Fibroblast of lung (primary cell): ENCODE measurements at regions not wholly inside any gene's neighbourhood (a gene's known extent, or its start where the extent isn't known, plus 50 kb on each side); places are given as distances from the start of the nearest gene placed in this dataset.

ENCODE experiments used
- DNase-seq, 2 donors: peaks; one replicate each; pipeline versions ENCODE4 v3.0.0 to v3.0.0-alpha.2; 2010; ENCODE audit warnings: low read depth in 2 of 2
- H2AFZ ChIP-seq: 2 replicates; pipeline ENCODE4 v1.5.1; 2012; ENCODE audit warnings: low read length, control low read depth, inconsistent platforms
- H3K27ac ChIP-seq: 2 replicates; pipeline ENCODE4 v1.5.1; 2011; ENCODE audit warnings: low read length, control low read depth; ENCODE audit not compliant: insufficient read depth
- H3K27me3 ChIP-seq: 2 replicates; pipeline ENCODE4 v1.5.1; 2011; ENCODE audit warnings: mild to moderate bottlenecking, low read length; ENCODE audit not compliant: control insufficient read depth, insufficient read depth
- H3K36me3 ChIP-seq: 2 replicates; pipeline ENCODE4 v1.5.1; 2011; ENCODE audit warnings: low read length; ENCODE audit not compliant: control insufficient read depth, insufficient read depth
- H3K4me1 ChIP-seq: 2 replicates; pipeline ENCODE4 v1.5.1; 2011; ENCODE audit warnings: low read length; ENCODE audit not compliant: control insufficient read depth, insufficient read depth; ENCODE audit errors: extremely low read depth
- H3K4me2 ChIP-seq: 2 replicates; pipeline ENCODE4 v1.5.1; 2011; ENCODE audit warnings: low read length, control low read depth; ENCODE audit not compliant: insufficient read depth; ENCODE audit errors: extremely low read depth
- H3K4me3 ChIP-seq, 4 experiments: fragments of 200-600 bp in 1 of 4; sonication (generic) in 1 of 4; replicated peaks in 1 of 4; 2 replicates each; pipeline ENCODE4 v1.5.1; 2011 to 2016; ENCODE audit warnings: low read length in 4 of 4, low read depth in 3 of 4, mild to moderate bottlenecking in 3 of 4, control low read depth in 2 of 4, inconsistent platforms in 1 of 4, mixed read lengths in 1 of 4; ENCODE audit not compliant: insufficient read depth in 1 of 4; ENCODE audit errors: control extremely low read depth in 1 of 4
- H3K79me2 ChIP-seq: 2 replicates; pipeline ENCODE4 v1.5.1; 2012; ENCODE audit warnings: mild to moderate bottlenecking, low read length, inconsistent platforms; ENCODE audit not compliant: control insufficient read depth, insufficient read depth
- H3K9ac ChIP-seq: 2 replicates; pipeline ENCODE4 v1.5.1; 2011; ENCODE audit warnings: mild to moderate bottlenecking, low read length, control low read depth; ENCODE audit not compliant: insufficient read depth
- H3K9me3 ChIP-seq: 2 replicates; pipeline ENCODE4 v1.5.1; 2012; ENCODE audit warnings: low read depth, low read length; ENCODE audit not compliant: control insufficient read depth, insufficient read depth
- H4K20me1 ChIP-seq: 2 replicates; pipeline ENCODE4 v1.5.1; 2011; ENCODE audit warnings: low read length; ENCODE audit not compliant: control insufficient read depth, insufficient read depth; ENCODE audit errors: extremely low read depth
- CTCF ChIP-seq, 2 donors: IDR thresholded peaks in 1 of 2; conservative IDR thresholded peaks in 1 of 2; 1 replicate in 1 of 2; 2 replicates in 1 of 2; pipeline ENCODE4 v1.5.1; 2011 to 2012; ENCODE audit warnings: low read length in 2 of 2, control low read depth in 1 of 2, inconsistent platforms in 1 of 2, low read depth in 1 of 2, mild to moderate bottlenecking in 1 of 2
- EZH2 ChIP-seq: IDR thresholded peaks from 2 replicates; pipeline ENCODE4 v1.5.1; 2012; ENCODE audit warnings: low read length, control low read depth, mild to moderate bottlenecking; ENCODE audit errors: missing control alignments

- no peaks in the 10 kb centered on the region for H4K20me1 ChIP-seq
- no peak for DNase-seq
These were observed 987.7 kb downstream of the TSN start for GRCh38 chr2:122743021-122743675.

GRCh38 chr2:122745603-122746002, 990.2 kb downstream of the TSN start:
- Histone ChIP-seq H3K4me3 (no peak overlapping the region), H3K36me3 (no peaks in the 10 kb centered on the region), H3K27me3 (no peaks in the 10 kb centered on the region), H3K9ac (no peak overlapping the region), H3K79me2 (no peaks in the 10 kb centered on the region), H3K4me2 (no peak overlapping the region), H4K20me1 (no peaks in the 10 kb centered on the region), H3K4me1 (no peaks in the 10 kb centered on the region), H3K9me3 (no peaks in the 10 kb centered on the region), H3K27ac (no peak overlapping the region), H2AFZ (no peak overlapping the region)
- DNase-seq = no peak
- TF ChIP-seq CTCF (conservative IDR thresholded peaks at IDR 0.05 in 1 of 2, IDR thresholded peaks at IDR 0.05 in 1 of 2; ENCODE audit: low read depth in 1 of 2, low read length in 2 of 2) = no peak
- no peak for TF ChIP-seq EZH2

More at GRCh38 chr2:122743021-122743675, 987.7 kb downstream of the TSN start:
- Histone ChIP-seq H3K4me1 (no peaks in the 10 kb centered on the region), H3K36me3 (no peaks in the 10 kb centered on the region), H3K79me2 (no peaks in the 10 kb centered on the region), H3K9ac (no peak overlapping the region), H3K27ac (no peak overlapping the region), H2AFZ (no peak overlapping the region), H3K4me3 (no peak overlapping the region), H3K9me3 (no peaks in the 10 kb centered on the region), H3K4me2 (no peak overlapping the region), H3K27me3 (no peaks in the 10 kb centered on the region)
- TF ChIP-seq EZH2 (no peak), CTCF (conservative IDR thresholded peaks at IDR 0.05 in 1 of 2, IDR thresholded peaks at IDR 0.05 in 1 of 2; ENCODE audit: low read depth in 1 of 2, low read length in 2 of 2) (no peak)

- H3K27ac ChIP-seq = no peak overlapping the region
- no peaks in the 10 kb centered on the region for H4K20me1 ChIP-seq
- no peaks in the 10 kb centered on the region for H3K27me3 ChIP-seq
- no peak overlapping the region for H3K4me2 ChIP-seq
- no peaks in the 10 kb centered on the region for H3K36me3 ChIP-seq
- H3K4me3 ChIP-seq = no peak overlapping the region
- no peak overlapping the region for H3K9ac ChIP-seq
- no peaks in the 10 kb centered on the region for H3K79me2 ChIP-seq
- TF ChIP-seq EZH2 (no peak), CTCF (conservative IDR thresholded peaks at IDR 0.05 in 1 of 2, IDR thresholded peaks at IDR 0.05 in 1 of 2; ENCODE audit: low read depth in 1 of 2, low read length in 2 of 2) (no peak)
- no peaks in the 10 kb centered on the region for H3K4me1 ChIP-seq
- H3K9me3 ChIP-seq = no peaks in the 10 kb centered on the region
- no peak for DNase-seq
- H2AFZ ChIP-seq = no peak overlapping the region
These were observed 992.2 kb downstream of the TSN start for GRCh38 chr2:122747670-122748069.
